ENCODE measurements at regions not wholly inside any gene's neighbourhood (a gene's known extent, or its start where the extent isn't known, plus 50 kb on each side); places are given as distances from the start of the nearest gene placed in this dataset.

- 66 to 74% (median 73%) methylated on average over 6 of the region's 6 CpGs for WGBS, 3 donors
- intact Hi-C loops (cut with DNase I), result loop anchor here in 1 of 4 donors (5.0 kb wide), 1 partner anchor 496 kb away; no protein-coding TSS in a partner anchor
These were observed 146.5 kb downstream of the SYK start for GRCh38 chr9:90948156-90948555.

GRCh38 chr9:90950600-90950999 lies 149.0 kb downstream of the SYK start:
- no peak overlapping the region for H3K27ac ChIP-seq
- no peak for TF ChIP-seq POLR2A (IDR thresholded peaks at IDR 0.05)
- no peak for TF ChIP-seq EP300 (IDR thresholded peaks at IDR 0.05)
- TF ChIP-seq, protein P1, sequence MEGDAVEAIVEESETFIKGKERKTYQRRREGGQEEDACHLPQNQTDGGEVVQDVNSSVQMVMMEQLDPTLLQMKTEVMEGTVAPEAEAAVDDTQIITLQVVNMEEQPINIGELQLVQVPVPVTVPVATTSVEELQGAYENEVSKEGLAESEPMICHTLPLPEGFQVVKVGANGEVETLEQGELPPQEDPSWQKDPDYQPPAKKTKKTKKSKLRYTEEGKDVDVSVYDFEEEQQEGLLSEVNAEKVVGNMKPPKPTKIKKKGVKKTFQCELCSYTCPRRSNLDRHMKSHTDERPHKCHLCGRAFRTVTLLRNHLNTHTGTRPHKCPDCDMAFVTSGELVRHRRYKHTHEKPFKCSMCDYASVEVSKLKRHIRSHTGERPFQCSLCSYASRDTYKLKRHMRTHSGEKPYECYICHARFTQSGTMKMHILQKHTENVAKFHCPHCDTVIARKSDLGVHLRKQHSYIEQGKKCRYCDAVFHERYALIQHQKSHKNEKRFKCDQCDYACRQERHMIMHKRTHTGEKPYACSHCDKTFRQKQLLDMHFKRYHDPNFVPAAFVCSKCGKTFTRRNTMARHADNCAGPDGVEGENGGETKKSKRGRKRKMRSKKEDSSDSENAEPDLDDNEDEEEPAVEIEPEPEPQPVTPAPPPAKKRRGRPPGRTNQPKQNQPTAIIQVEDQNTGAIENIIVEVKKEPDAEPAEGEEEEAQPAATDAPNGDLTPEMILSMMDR (IDR thresholded peaks at IDR 0.05), result no peak
- WGBS, 3 donors, result 30 to 43% (median 41%) methylated on average over 3 of the region's 3 CpGs
- no peak for DNase-seq
- H3K36me3 ChIP-seq, result no peaks in the 10 kb centered on the region
- no peaks in the 10 kb centered on the region for H3K27me3 ChIP-seq
- intact Hi-C loops (cut with DNase I), result no loop called here
- H3K4me1 ChIP-seq (ENCODE audit: insufficient read depth), result no peaks in the 10 kb centered on the region
- H3K9me3 ChIP-seq, result no peaks in the 10 kb centered on the region
- no peak overlapping the region for H3K4me3 ChIP-seq

More at GRCh38 chr9:90948156-90948555, 146.5 kb downstream of the SYK start:
- H3K27me3 ChIP-seq, result no peaks in the 10 kb centered on the region
- H3K27ac ChIP-seq, result no peak overlapping the region
- no peaks in the 10 kb centered on the region for H3K4me1 ChIP-seq (ENCODE audit: insufficient read depth)
- TF ChIP-seq, protein P1 (IDR thresholded peaks at IDR 0.05), result no peak
- no peak for TF ChIP-seq POLR2A (IDR thresholded peaks at IDR 0.05)
- no peak for TF ChIP-seq EP300 (IDR thresholded peaks at IDR 0.05)
- no peaks in the 10 kb centered on the region for H3K9me3 ChIP-seq
- DNase-seq, result no peak
- H3K4me3 ChIP-seq, result no peak overlapping the region
- H3K36me3 ChIP-seq, result no peaks in the 10 kb centered on the region

GRCh38 chr9:90953200-90953599 lies 151.6 kb downstream of the SYK start:
- Histone ChIP-seq H3K4me1 (ENCODE audit: insufficient read depth) (no peaks in the 10 kb centered on the region), H3K27me3 (no peaks in the 10 kb centered on the region), H3K36me3 (no peaks in the 10 kb centered on the region), H3K27ac (no peak overlapping the region), H3K9me3 (no peaks in the 10 kb centered on the region), H3K4me3 (no peak overlapping the region)
- no peak for DNase-seq
- WGBS, 3 donors, result 52 to 56% (median 52%) methylated on average over 3 of the region's 3 CpGs
- intact Hi-C loops (cut with DNase I), result no loop called here
- TF ChIP-seq EP300 (IDR thresholded peaks at IDR 0.05) (no peak), POLR2A (IDR thresholded peaks at IDR 0.05) (no peak)
- TF ChIP-seq, protein P1 (IDR thresholded peaks at IDR 0.05), result no peak

- no peak for DNase-seq
- no peak overlapping the region for H3K4me3 ChIP-seq
- peaks cover 3% of the 10 kb centered on the region for H3K4me1 ChIP-seq (ENCODE audit: insufficient read depth)
- TF ChIP-seq POLR2A (IDR thresholded peaks at IDR 0.05), result no peak
- TF ChIP-seq EP300 (IDR thresholded peaks at IDR 0.05), result no peak
- TF ChIP-seq, protein P1 (IDR thresholded peaks at IDR 0.05), result no peak
- H3K9me3 ChIP-seq, result no peaks in the 10 kb centered on the region
- H3K27ac ChIP-seq, result no peak overlapping the region
- intact Hi-C loops (cut with DNase I), result no loop called here
- 78 to 82% (median 79%) methylated on average over 3 of the region's 3 CpGs for WGBS, 3 donors
- no peaks in the 10 kb centered on the region for H3K36me3 ChIP-seq
- no peaks in the 10 kb centered on the region for H3K27me3 ChIP-seq
These were observed 152.2 kb downstream of the SYK start for GRCh38 chr9:90953805-90954204.

All from ovary (tissue), 7 donors.